ENCODE measurements at regions not wholly inside any gene's neighbourhood (a gene's known extent, or its start where the extent isn't known, plus 50 kb on each side); places are given as distances from the start of the nearest gene placed in this dataset.

- no TSS peak for BruUV-seq (replicated peaks)
- no peaks in the 10 kb centered on the region for H3K36me3 Mint-ChIP-seq (ENCODE audit: insufficient read depth, unreplicated experiment)
- intact Hi-C loops (cut with micrococcal nuclease; ENCODE audit: unreplicated experiment): no loop called here
- no peaks in the 10 kb centered on the region for H3K4me1 Mint-ChIP-seq (ENCODE audit: low read depth, unreplicated experiment)
- Histone ChIP-seq H3K4me3 (ENCODE audit: low read depth, low read length) (no peak overlapping the region), H3K9me3 (no peaks in the 10 kb centered on the region), H3K36me3 (ENCODE audit: control insufficient read depth, insufficient read depth, low read length) (no peaks in the 10 kb centered on the region), H3K27me3 (replicated peaks; ENCODE audit: control insufficient read depth, insufficient read depth, low read length) (no peaks in the 10 kb centered on the region), H3K4me1 (no peaks in the 10 kb centered on the region)
- POLR2A ChIA-PET: no interaction called here
- no peak overlapping the region for H3K27ac Mint-ChIP-seq (ENCODE audit: unreplicated experiment)
- H3K27me3 Mint-ChIP-seq (ENCODE audit: insufficient read depth, unreplicated experiment): no peaks in the 10 kb centered on the region
- no peak for DNase-seq
- no peak for TF ChIP-seq CTCF (IDR thresholded peaks at IDR 0.05; ENCODE audit: insufficient read depth in 1 of 2, low read depth in 1 of 2, low read length in 1 of 2, severe bottlenecking in 1 of 2, unreplicated experiment in 1 of 2)
- CTCF ChIA-PET: no interaction called here
- H3K9me3 Mint-ChIP-seq (ENCODE audit: unreplicated experiment): no peaks in the 10 kb centered on the region
- H3K4me3 Mint-ChIP-seq (ENCODE audit: unreplicated experiment): no peak overlapping the region
These were observed 1983.0 kb upstream of the C9orf72 start for GRCh38 chr9:29556317-29556716.

GRCh38 chr9:29556746-29557145, 1983.5 kb upstream of the C9orf72 start:
- Mint-ChIP-seq H3K27me3 (ENCODE audit: insufficient read depth, unreplicated experiment) (no peaks in the 10 kb centered on the region), H3K4me1 (ENCODE audit: low read depth, unreplicated experiment) (no peaks in the 10 kb centered on the region), H3K4me3 (ENCODE audit: unreplicated experiment) (no peak overlapping the region), H3K27ac (ENCODE audit: unreplicated experiment) (no peak overlapping the region), H3K9me3 (ENCODE audit: unreplicated experiment) (no peaks in the 10 kb centered on the region), H3K36me3 (ENCODE audit: insufficient read depth, unreplicated experiment) (no peaks in the 10 kb centered on the region)
- no peaks in the 10 kb centered on the region for H3K9me3 ChIP-seq
- H3K27me3 ChIP-seq (replicated peaks; ENCODE audit: control insufficient read depth, insufficient read depth, low read length): no peaks in the 10 kb centered on the region
- no TSS peak for BruUV-seq (replicated peaks)
- no peak for DNase-seq
- TF ChIP-seq CTCF (IDR thresholded peaks at IDR 0.05; ENCODE audit: insufficient read depth in 1 of 2, low read depth in 1 of 2, low read length in 1 of 2, severe bottlenecking in 1 of 2, unreplicated experiment in 1 of 2): no peak
- POLR2A ChIA-PET: no interaction called here
- CTCF ChIA-PET: no interaction called here
- no peaks in the 10 kb centered on the region for H3K4me1 ChIP-seq
- intact Hi-C loops (cut with micrococcal nuclease; ENCODE audit: unreplicated experiment): no loop called here
- no peaks in the 10 kb centered on the region for H3K36me3 ChIP-seq (ENCODE audit: control insufficient read depth, insufficient read depth, low read length)
- no peak overlapping the region for H3K4me3 ChIP-seq (ENCODE audit: low read depth, low read length)

DNA sequence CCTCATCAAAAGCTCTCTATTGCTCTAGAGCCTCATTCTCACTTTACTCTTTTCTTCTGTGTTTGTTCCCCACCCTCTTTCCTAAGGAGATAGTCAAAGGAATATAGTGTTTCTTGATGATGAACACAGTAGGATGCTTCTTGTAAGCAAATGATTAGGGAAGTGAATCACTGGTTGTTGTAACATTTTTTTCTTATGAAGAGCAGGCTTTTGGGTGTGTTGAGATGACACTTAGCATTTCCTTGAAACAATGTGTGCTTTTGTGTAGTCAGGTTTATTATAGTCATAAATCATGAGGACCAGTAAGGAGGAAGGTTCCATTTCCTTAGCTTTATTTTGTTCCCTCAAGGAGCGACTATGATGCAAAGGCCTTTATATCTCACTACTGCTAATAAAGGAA, 1991.3 kb upstream of the C9orf72 start:
- POLR2A ChIA-PET: no interaction called here
- no TSS peak for BruUV-seq (replicated peaks)

More for the DNA sequence above, 1991.3 kb upstream of the C9orf72 start:
- no peak for TF ChIP-seq CTCF (IDR thresholded peaks at IDR 0.05; ENCODE audit: insufficient read depth in 1 of 2, low read depth in 1 of 2, low read length in 1 of 2, severe bottlenecking in 1 of 2, unreplicated experiment in 1 of 2)
- H3K9me3 Mint-ChIP-seq (ENCODE audit: unreplicated experiment): no peaks in the 10 kb centered on the region
- H3K4me3 ChIP-seq (ENCODE audit: low read depth, low read length): no peak overlapping the region
- no peaks in the 10 kb centered on the region for H3K4me1 ChIP-seq
- H3K27me3 ChIP-seq (replicated peaks; ENCODE audit: control insufficient read depth, insufficient read depth, low read length): no peaks in the 10 kb centered on the region
- no peaks in the 10 kb centered on the region for H3K4me1 Mint-ChIP-seq (ENCODE audit: low read depth, unreplicated experiment)
- H3K27ac Mint-ChIP-seq (ENCODE audit: unreplicated experiment): no peak overlapping the region
- no peaks in the 10 kb centered on the region for H3K27me3 Mint-ChIP-seq (ENCODE audit: insufficient read depth, unreplicated experiment)
- intact Hi-C loops (cut with micrococcal nuclease; ENCODE audit: unreplicated experiment): no loop called here
- H3K36me3 Mint-ChIP-seq (ENCODE audit: insufficient read depth, unreplicated experiment): no peaks in the 10 kb centered on the region
- no peaks in the 10 kb centered on the region for H3K9me3 ChIP-seq
- CTCF ChIA-PET: no interaction called here
- H3K4me3 Mint-ChIP-seq (ENCODE audit: unreplicated experiment): no peak overlapping the region
- H3K36me3 ChIP-seq (ENCODE audit: control insufficient read depth, insufficient read depth, low read length): no peaks in the 10 kb centered on the region
- DNase-seq: no peak
